H1 (cell line): ENCODE measurements at regions not wholly inside any gene's neighbourhood (a gene's known extent, or its start where the extent isn't known, plus 50 kb on each side); places are given as distances from the start of the nearest gene placed in this dataset.

ENCODE experiments used
- CTCF ChIA-PET: fragments of 300-600 bp; sonication (Branson Sonifier 250); formaldehyde crosslinking; loops from one replicate; lab custom pipeline; 2021; ENCODE audit not compliant: partially characterized antibody; lab: Charles Lee
- POLR2A ChIA-PET: fragments of 300-600 bp; sonication (Branson Sonifier 250); formaldehyde crosslinking; loops from one replicate; lab custom pipeline; 2021; ENCODE audit warnings: inconsistent platforms; ENCODE audit not compliant: partially characterized antibody; lab: Charles Lee
- DNase-seq, 2 experiments: peaks; one replicate each; pipeline versions ENCODE4 v3.0.0 to v3.0.0-alpha.2; 2010 to 2022; ENCODE audit warnings: low spot score in 2 of 2, low read depth in 1 of 2, mixed read lengths in 1 of 2
- FAIRE-seq: peaks from 2 replicates; lab custom pipeline; 2011; peaks lifted over from hg19 to GRCh38; lab: Jason Lieb, UNC
- H2AFZ ChIP-seq: 2 replicates; pipeline ENCODE4 v1.8.1; 2012; ENCODE audit warnings: low read length, inconsistent platforms
- H2AK5ac ChIP-seq: 2 replicates; pipeline ENCODE4 v1.6.1; 2013; ENCODE audit warnings: low read depth, low read length
- H2BK120ac ChIP-seq: replicated peaks from 2 replicates; pipeline ENCODE3; 2013; ENCODE audit warnings: low read depth, low read length, inconsistent platforms
- H2BK12ac ChIP-seq: 2 replicates; pipeline ENCODE4 v1.6.1; 2013; ENCODE audit warnings: low read depth, low read length
- H2BK15ac ChIP-seq: 2 replicates; pipeline ENCODE4 v1.6.1; 2013; ENCODE audit warnings: low read length
- H2BK20ac ChIP-seq: 2 replicates; pipeline ENCODE4 v1.6.1; 2013; ENCODE audit warnings: low read length
- H2BK5ac ChIP-seq: 2 replicates; pipeline ENCODE4 v1.6.1; 2013; ENCODE audit warnings: low read depth, low read length
- H3K14ac ChIP-seq: 2 replicates; pipeline ENCODE4 v1.6.1; 2013; ENCODE audit warnings: inconsistent platforms; ENCODE audit not compliant: insufficient read length
- H3K18ac ChIP-seq: 2 replicates; pipeline ENCODE4 v1.6.1; 2013; ENCODE audit warnings: low read length; ENCODE audit errors: extremely low read depth
- H3K23ac ChIP-seq: 2 replicates; pipeline ENCODE4 v1.6.1; 2013; ENCODE audit warnings: inconsistent platforms; ENCODE audit not compliant: insufficient read length
- H3K23me2 ChIP-seq: 2 replicates; pipeline ENCODE4 v1.6.1; 2013; ENCODE audit warnings: low read depth, low read length
- H3K27ac ChIP-seq: 2 replicates; pipeline ENCODE4 v1.6.1; 2011; ENCODE audit warnings: low read depth, low read length, inconsistent platforms
- H3K27me3 ChIP-seq, 4 experiments: replicated peaks in 1 of 4; 1 replicate in 1 of 4; 2 replicates in 3 of 4; pipeline versions ENCODE4 v1.6.1 to v1.8.1; 2011 to 2013; ENCODE audit warnings: low read length in 3 of 4, mild to moderate bottlenecking in 3 of 4, inconsistent platforms in 2 of 4, mixed read lengths in 2 of 4, moderate library complexity in 1 of 4; ENCODE audit not compliant: control insufficient read depth in 3 of 4, insufficient read depth in 3 of 4; ENCODE audit errors: extremely low read depth in 1 of 4
- H3K36me3 ChIP-seq, 4 experiments: 2 replicates each; pipeline versions ENCODE4 v1.6.1 to v1.8.1; 2011 to 2013; ENCODE audit warnings: mild to moderate bottlenecking in 4 of 4, low read length in 3 of 4, moderate library complexity in 2 of 4, control low read depth in 1 of 4, inconsistent platforms in 1 of 4; ENCODE audit not compliant: insufficient read depth in 4 of 4, control insufficient read depth in 2 of 4
- H3K4ac ChIP-seq: replicated peaks from 2 replicates; pipeline ENCODE3; 2013; ENCODE audit warnings: low read length, low read depth, mixed read lengths, inconsistent platforms; ENCODE audit not compliant: insufficient read length
- H3K4me1 ChIP-seq, 4 experiments: replicated peaks in 1 of 4; 1 replicate in 1 of 4; 2 replicates in 3 of 4; pipeline versions ENCODE4 v1.6.1 to v1.8.1; 2011 to 2013; ENCODE audit warnings: low read length in 3 of 4, inconsistent platforms in 2 of 4, mixed read lengths in 1 of 4; ENCODE audit not compliant: insufficient read depth in 4 of 4, control insufficient read depth in 3 of 4
- H3K4me2 ChIP-seq, 2 experiments: 2 replicates each; pipeline versions ENCODE4 v1.6.1 to v1.8.1; 2011 to 2013; ENCODE audit warnings: low read depth in 2 of 2, low read length in 2 of 2, control low read depth in 1 of 2, inconsistent platforms in 1 of 2, mild to moderate bottlenecking in 1 of 2; ENCODE audit not compliant: insufficient read depth in 1 of 2
- H3K4me3 ChIP-seq, 4 experiments: fragments of 200-600, 300-600 bp in 1 of 4; sonication (generic), shearing (Covaris generic), sonication (Bioruptor Twin) in 1 of 4; 2 replicates each; pipeline versions ENCODE4 v1.5.1 to v1.8.1; 2011 to 2016; ENCODE audit warnings: low read length in 4 of 4, low read depth in 3 of 4, control low read depth in 2 of 4, inconsistent platforms in 2 of 4, mild to moderate bottlenecking in 2 of 4, mixed read lengths in 1 of 4, moderate library complexity in 1 of 4; ENCODE audit not compliant: insufficient read depth in 2 of 4; ENCODE audit errors: extremely low read depth in 1 of 4
- H3K56ac ChIP-seq: replicated peaks from 2 replicates; pipeline ENCODE3; 2013; ENCODE audit warnings: low read depth, mild to moderate bottlenecking, mixed read lengths, low read length, inconsistent platforms; ENCODE audit not compliant: insufficient read length
- H3K79me1 ChIP-seq: 2 replicates; pipeline ENCODE4 v1.6.1; 2013; ENCODE audit warnings: low read depth, low read length, control low read depth
- H3K79me2 ChIP-seq, 2 experiments: 2 replicates each; pipeline versions ENCODE4 v1.6.1 to v1.8.1; 2012 to 2013; ENCODE audit warnings: low read length in 2 of 2, mild to moderate bottlenecking in 2 of 2, inconsistent platforms in 1 of 2; ENCODE audit not compliant: insufficient read depth in 2 of 2, control insufficient read depth in 1 of 2
- H3K9ac ChIP-seq, 4 experiments: replicated peaks in 1 of 4; 1 replicate in 1 of 4; 2 replicates in 3 of 4; pipeline versions ENCODE4 v1.6.1 to v1.8.1; 2011 to 2013; ENCODE audit warnings: low read depth in 3 of 4, low read length in 3 of 4, control low read depth in 2 of 4, mild to moderate bottlenecking in 2 of 4, moderate library complexity in 2 of 4, inconsistent platforms in 1 of 4; ENCODE audit errors: extremely low read depth in 1 of 4
- H3K9me3 ChIP-seq, 2 experiments: 2 replicates each; pipeline versions ENCODE4 v1.6.1 to v1.8.1; 2012 to 2013; ENCODE audit warnings: mild to moderate bottlenecking in 2 of 2, moderate library complexity in 2 of 2, control low read depth in 1 of 2, inconsistent platforms in 1 of 2, low read depth in 1 of 2, low read length in 1 of 2, mixed read lengths in 1 of 2; ENCODE audit not compliant: insufficient read depth in 2 of 2
- H4K20me1 ChIP-seq, 2 experiments: replicated peaks in 1 of 2; 2 replicates each; pipeline versions ENCODE3 to v1.8.1; 2011 to 2013; ENCODE audit warnings: inconsistent platforms in 2 of 2, low read length in 2 of 2, mild to moderate bottlenecking in 1 of 2; ENCODE audit not compliant: insufficient read depth in 2 of 2, control insufficient read depth in 1 of 2
- H4K5ac ChIP-seq: 2 replicates; pipeline ENCODE4 v1.6.1; 2013; ENCODE audit warnings: low read length, low read depth, mixed read lengths, inconsistent platforms; ENCODE audit not compliant: insufficient read length
- H4K8ac ChIP-seq: 2 replicates; pipeline ENCODE4 v1.8.0; 2013; ENCODE audit warnings: mild to moderate bottlenecking, moderate library complexity, low read length, inconsistent platforms; ENCODE audit not compliant: insufficient read depth; ENCODE audit errors: extremely low read depth
- H4K91ac ChIP-seq: replicated peaks from 2 replicates; pipeline ENCODE3; 2013; ENCODE audit warnings: low read length, mixed read lengths, inconsistent platforms; ENCODE audit not compliant: insufficient read length
- BCL11A ChIP-seq, 2 experiments: IDR thresholded peaks; one replicate each; pipeline ENCODE4 v1.6.1; 2011; ENCODE audit warnings: low read depth in 2 of 2, low read length in 2 of 2, mild to moderate bottlenecking in 2 of 2
- CBX5 ChIP-seq: fragments of 300-800, 300-1000 bp; sonication (generic); IDR thresholded peaks from 2 replicates; pipeline ENCODE4 v1.7.1; 2016; ENCODE audit warnings: antibody characterized with exemption, low read length, low read depth
- CHD1 ChIP-seq: IDR thresholded peaks from 2 replicates; pipeline ENCODE4 v1.6.1; 2012; ENCODE audit warnings: low read depth, low read length, improper control_type of control experiment
- POLR2A ChIP-seq, 2 experiments: IDR thresholded peaks; 1 replicate in 1 of 2; 2 replicates in 1 of 2; pipeline ENCODE4 v1.6.1; 2011; ENCODE audit warnings: low read depth in 2 of 2, low read length in 2 of 2, mild to moderate bottlenecking in 2 of 2; ENCODE audit errors: control extremely low read depth in 1 of 2
- POU5F1 ChIP-seq: IDR thresholded peaks from 2 replicates; pipeline ENCODE4 v1.6.1; 2011; ENCODE audit warnings: low read depth, mild to moderate bottlenecking, low read length, moderate library complexity
- RBBP5 ChIP-seq: IDR thresholded peaks from 2 replicates; pipeline ENCODE4 v1.7.1; 2012; ENCODE audit warnings: low read depth, mild to moderate bottlenecking, inconsistent platforms, low read length, moderate library complexity, borderline replicate concordance
- RFX5 ChIP-seq: IDR thresholded peaks from 2 replicates; pipeline ENCODE4 v1.6.1; 2011; ENCODE audit warnings: low read depth, low read length, improper control_type of control experiment, borderline replicate concordance
- RNF2 ChIP-seq: fragments of 200-900, 300-1000 bp; sonication (generic); IDR thresholded peaks from 2 replicates; pipeline ENCODE4 v1.7.1; 2016; ENCODE audit warnings: borderline replicate concordance, low read depth, mild to moderate bottlenecking, antibody characterized with exemption, low read length; ENCODE audit not compliant: poor library complexity, severe bottlenecking; ENCODE audit errors: missing control alignments
- RXRA ChIP-seq: IDR thresholded peaks from 2 replicates; pipeline ENCODE4 v1.6.1; 2011; ENCODE audit warnings: low read depth, mild to moderate bottlenecking, low read length, moderate library complexity; ENCODE audit not compliant: insufficient read depth
- SAP30 ChIP-seq: fragments of 300-600 bp; sonication (generic); IDR thresholded peaks from 2 replicates; pipeline ENCODE4 v1.7.1; 2012; ENCODE audit warnings: low read length, moderate library complexity, mild to moderate bottlenecking, inconsistent platforms; ENCODE audit not compliant: insufficient read depth, insufficient replicate concordance
- TAF1 ChIP-seq: IDR thresholded peaks from 2 replicates; pipeline ENCODE4 v1.6.1; 2011; ENCODE audit warnings: mild to moderate bottlenecking, low read depth, low read length
- TCF12 ChIP-seq: IDR thresholded peaks from 2 replicates; pipeline ENCODE4 v1.6.1; 2011; ENCODE audit warnings: low read depth, mild to moderate bottlenecking, low read length
- TEAD4 ChIP-seq: IDR thresholded peaks from 2 replicates; pipeline ENCODE4 v1.6.1; 2012; ENCODE audit warnings: low read depth, low read length, inconsistent platforms, mixed read lengths
- WGBS, 2 experiments: shearing (Covaris generic) in 1 of 2; methylation state at CpG; one replicate each; pipeline versions ENCODE4 v1.1.6 to v1.1.7; 2013 to 2015; ENCODE audit warnings: low lambda C conversion rate in 2 of 2, mixed read lengths in 2 of 2, inconsistent platforms in 1 of 2, low coverage in 1 of 2, missing lambda C conversion rate in 1 of 2; ENCODE audit not compliant: insufficient replicate concordance in 2 of 2, insufficient coverage in 1 of 2, insufficient read length in 1 of 2; ENCODE audit errors: extremely low coverage in 1 of 2, missing lambda C conversion rate in 1 of 2; 5-methylcytosine and 5-hydroxymethylcytosine counted together
- TF ChIP-seq, protein P1 (sequence below): IDR thresholded peaks from 2 replicates; pipeline ENCODE4 v1.6.1; 2011; ENCODE audit warnings: low read length, improper control_type of control experiment

DNA sequence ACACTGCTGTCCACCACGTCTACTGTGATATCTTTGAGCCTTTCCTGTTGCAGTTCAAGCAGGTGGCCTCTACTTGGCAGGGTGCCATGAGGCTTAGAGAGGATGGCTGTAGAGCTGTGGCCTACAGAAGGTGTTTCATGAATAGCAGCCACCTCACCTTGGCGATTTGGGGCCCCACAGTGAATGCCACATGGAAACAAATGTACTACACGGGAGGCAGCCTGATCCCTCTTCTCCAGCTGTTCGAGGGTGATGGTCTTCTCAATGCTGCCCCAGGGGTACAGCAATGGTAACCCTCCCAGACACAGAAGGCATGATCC is 70.7 kb downstream of the FAM43A start:
- no peak overlapping the region for H3K23ac ChIP-seq
- no peak for DNase-seq
- no peak overlapping the region for H4K8ac ChIP-seq
- TF ChIP-seq TCF12 (no peak), BCL11A (IDR thresholded peaks at IDR 0.05; ENCODE audit: low read depth in 2 of 2, low read length in 2 of 2) (no peak), CHD1 (no peak), RBBP5 (no peak), POU5F1 (no peak), RXRA (no peak), CBX5 (no peak), TEAD4 (no peak), TAF1 (no peak), SAP30 (no peak), RNF2 (no peak), RFX5 (no peak), POLR2A (IDR thresholded peaks at IDR 0.05; ENCODE audit: control extremely low read depth in 1 of 2, low read depth in 2 of 2, low read length in 2 of 2) (no peak)
- TF ChIP-seq, protein P1, sequence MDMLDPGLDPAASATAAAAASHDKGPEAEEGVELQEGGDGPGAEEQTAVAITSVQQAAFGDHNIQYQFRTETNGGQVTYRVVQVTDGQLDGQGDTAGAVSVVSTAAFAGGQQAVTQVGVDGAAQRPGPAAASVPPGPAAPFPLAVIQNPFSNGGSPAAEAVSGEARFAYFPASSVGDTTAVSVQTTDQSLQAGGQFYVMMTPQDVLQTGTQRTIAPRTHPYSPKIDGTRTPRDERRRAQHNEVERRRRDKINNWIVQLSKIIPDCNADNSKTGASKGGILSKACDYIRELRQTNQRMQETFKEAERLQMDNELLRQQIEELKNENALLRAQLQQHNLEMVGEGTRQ: no peak

More for the DNA sequence above, 70.7 kb downstream of the FAM43A start:
- Histone ChIP-seq H3K27ac (no peak overlapping the region), H3K4me1 (no peaks in the 10 kb centered on the region), H4K5ac (no peak overlapping the region), H2BK120ac (no peak overlapping the region), H2BK15ac (no peak overlapping the region), H3K56ac (no peak overlapping the region), H3K4me3 (no peak overlapping the region), H2AFZ (no peak overlapping the region), H3K79me2 (no peaks in the 10 kb centered on the region), H3K79me1 (no peaks in the 10 kb centered on the region), H3K4ac (no peak overlapping the region), H2BK20ac (no peak overlapping the region), H2AK5ac (no peak overlapping the region), H3K27me3 (no peaks in the 10 kb centered on the region), H3K36me3 (no peaks in the 10 kb centered on the region), H3K4me2 (no peak overlapping the region), H3K9ac (no peak overlapping the region), H3K14ac (no peak overlapping the region), H3K18ac (no peak overlapping the region), H4K91ac (no peak overlapping the region), H3K23me2 (no peaks in the 10 kb centered on the region), H4K20me1 (no peaks in the 10 kb centered on the region), H2BK5ac (no peak overlapping the region), H3K9me3 (no peaks in the 10 kb centered on the region), H2BK12ac (no peak overlapping the region)
- CTCF ChIA-PET: interaction anchor here (0.8 to 2.0 kb wide), 4 partner anchors 51 to 246 kb away, joined by 3 to 6 read pairs (median 4); partner anchors contain the start of gene LSG1
- 97% methylated on average over 4 of the region's 4 CpGs; no CpG with 5 or more reads in 1 of the 2 experiments for WGBS, 2 experiments
- no peak for FAIRE-seq
- POLR2A ChIA-PET: no interaction called here
